GM18499 (cell line): ENCODE measurements at regions not wholly inside any gene's neighbourhood (a gene's known extent, or its start where the extent isn't known, plus 50 kb on each side); places are given as distances from the start of the nearest gene placed in this dataset.

ENCODE experiments used
- ATAC-seq: cut with Tn5 transposase; IDR thresholded peaks from one replicate; pipeline ENCODE4 v1.9.1; 2021; ENCODE audit warnings: moderate number of reproducible peaks; ENCODE audit not compliant: insufficient read depth, unreplicated experiment

DNA sequence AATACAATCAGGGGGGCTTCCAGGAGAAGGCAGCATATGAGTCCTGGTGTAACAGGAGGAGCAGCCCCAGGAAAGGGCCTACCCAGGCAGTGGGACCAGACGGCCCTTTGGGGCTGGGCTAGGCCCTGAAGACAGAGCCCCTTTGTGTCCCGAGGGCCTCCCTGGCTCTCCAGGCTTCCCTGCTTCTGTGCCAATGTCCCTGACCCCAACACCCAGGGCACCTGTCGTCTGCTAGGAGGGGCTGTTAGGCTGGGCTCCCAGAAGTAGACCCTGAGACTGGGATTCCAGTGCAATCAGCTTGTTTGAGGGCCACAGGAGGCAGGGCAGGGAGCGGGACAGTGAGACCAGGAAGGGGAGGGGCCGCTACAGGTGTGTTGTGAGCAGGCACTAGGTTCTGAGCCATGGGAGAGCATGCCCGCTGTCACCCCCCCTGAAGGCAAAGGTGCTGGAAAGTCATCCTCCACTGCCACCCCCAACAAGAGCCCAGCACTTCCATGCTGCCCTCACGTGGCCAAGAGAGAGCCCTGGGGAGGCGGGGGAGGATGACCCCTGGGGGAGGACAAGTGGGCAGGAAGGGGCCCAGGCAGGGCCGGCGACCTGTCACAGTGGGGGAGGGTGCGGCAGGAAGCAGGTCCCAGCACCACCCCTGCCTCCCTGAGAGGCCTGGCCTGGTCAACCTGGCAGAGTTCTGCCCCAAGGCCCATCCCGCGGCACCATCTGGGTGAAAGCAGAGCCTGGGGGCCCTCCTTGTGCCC lies 64.8 kb downstream of the ADRA2C start:
- no peak for ATAC-seq

DNA sequence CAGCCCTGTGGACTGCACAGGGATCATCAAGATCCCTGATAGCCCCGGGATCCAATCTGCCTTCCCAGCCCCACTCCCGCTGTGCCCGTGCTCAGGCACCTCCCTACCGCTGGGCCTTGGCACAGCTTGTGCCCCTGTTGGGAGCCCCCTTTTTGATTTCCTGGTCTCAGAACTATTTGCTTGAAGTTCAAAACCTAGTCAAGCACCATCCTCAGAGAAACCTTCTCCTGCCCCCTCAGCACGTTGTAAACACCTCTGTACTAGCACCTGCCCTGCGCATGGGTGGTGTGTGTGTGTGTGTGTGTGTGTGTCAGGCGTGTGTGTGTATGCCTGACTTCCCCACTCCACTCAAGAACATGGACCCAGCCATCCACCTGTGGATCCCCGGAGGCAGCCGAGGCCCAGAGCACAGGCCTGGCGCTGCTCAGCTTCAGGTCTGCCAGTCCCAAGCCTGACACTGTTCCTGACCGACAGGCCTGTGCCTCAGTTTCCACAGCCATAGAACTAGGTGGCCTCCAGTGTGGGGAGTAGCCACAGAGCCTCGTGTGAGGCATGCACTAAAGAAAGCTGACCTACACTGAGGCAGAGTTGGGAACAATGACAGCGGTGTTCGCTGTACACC lies 65.5 kb downstream of the ADRA2C start:
- no peak for ATAC-seq

DNA sequence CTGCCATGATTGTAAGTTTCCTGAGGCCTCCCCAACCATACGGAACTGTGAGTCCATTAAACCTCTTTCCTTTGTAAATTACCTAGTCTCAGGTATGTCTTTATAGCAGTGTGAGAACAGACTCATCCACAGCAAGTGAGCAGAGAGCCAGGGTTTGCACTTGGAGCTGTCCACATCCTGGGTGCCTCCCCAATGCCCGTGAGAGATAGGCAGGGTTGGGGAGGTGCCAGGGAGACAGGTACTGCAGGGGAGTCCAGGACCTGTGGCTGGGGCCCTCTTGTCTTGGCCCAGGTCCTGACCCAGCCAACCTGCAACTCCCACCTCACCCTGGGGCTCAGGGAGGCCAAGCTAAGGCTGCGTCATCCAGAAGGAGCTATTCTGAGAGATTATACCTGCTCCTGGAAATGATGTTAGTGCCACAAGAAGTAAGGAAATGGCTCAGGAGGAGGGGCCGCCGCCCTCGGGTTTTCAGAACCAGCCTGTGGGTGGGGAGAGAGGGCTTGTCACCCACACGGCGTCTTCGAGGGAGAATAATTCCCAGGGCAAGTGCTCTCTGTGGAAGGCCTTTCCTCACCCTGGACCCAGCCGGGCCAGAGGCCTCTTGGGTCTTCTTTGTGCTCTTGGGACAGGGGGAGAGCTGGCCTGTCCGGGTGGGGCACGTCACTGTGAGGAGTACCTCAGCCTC lies 66.5 kb downstream of the ADRA2C start:
- ATAC-seq = no peak

DNA sequence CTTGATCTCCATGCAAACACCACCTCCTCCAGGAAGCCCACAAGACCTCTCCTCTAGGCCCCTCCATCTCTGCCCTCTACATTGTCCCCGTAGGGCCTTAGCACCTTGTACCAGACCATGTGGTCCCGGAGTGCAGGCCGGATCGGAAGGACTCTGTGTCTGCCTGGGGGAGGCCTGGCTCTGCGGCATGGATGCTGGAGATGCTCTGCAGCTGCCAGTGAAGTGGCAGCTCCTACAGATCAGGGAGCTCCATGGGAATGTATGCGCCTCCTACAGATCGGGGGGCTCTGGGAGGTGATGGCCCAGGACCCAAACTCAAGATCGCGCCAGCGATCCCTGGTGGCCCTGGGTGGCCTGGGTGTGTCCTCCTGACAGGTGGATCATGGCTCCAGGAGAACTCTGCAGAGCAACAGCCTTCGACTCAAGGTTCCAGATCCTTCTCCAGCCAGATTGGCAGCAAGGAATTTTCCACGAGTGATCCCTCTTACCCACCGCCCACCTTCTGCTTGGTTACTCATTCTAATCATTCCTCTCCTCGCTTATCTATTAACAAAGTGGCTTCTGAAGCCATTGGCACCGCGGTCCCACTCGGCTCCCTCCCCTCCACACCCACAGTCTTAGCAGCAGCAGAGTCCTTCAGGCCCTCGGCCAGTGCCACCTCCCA lies 67.3 kb downstream of the ADRA2C start:
- no peak for ATAC-seq

- no peak for ATAC-seq
Observed at GRCh38 chr4:3834186-3834662, 68.0 kb downstream of the ADRA2C start.

- ATAC-seq = no peak
Observed at GRCh38 chr4:3834663-3835521, 68.7 kb downstream of the ADRA2C start.

GRCh38 chr4:3835527-3836405 lies 69.6 kb downstream of the ADRA2C start:
- no peak for ATAC-seq

DNA sequence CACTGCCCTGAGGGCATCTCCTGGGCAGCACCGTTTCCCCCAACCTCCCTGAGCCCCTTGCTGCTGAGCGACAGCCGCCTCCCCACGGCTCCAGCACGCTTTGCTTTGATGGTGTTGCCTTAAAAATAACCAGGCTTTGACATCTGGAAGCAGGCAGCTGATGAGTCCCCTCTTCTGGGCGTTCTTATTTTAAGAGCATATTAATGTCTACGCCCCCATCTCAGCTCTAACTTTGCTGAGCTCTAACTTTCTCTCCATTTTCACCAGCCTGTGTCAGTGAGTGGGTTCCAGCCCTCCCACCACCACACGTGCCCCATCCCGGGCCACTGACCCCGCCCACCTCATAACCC lies 70.2 kb downstream of the ADRA2C start:
- ATAC-seq = no peak

DNA sequence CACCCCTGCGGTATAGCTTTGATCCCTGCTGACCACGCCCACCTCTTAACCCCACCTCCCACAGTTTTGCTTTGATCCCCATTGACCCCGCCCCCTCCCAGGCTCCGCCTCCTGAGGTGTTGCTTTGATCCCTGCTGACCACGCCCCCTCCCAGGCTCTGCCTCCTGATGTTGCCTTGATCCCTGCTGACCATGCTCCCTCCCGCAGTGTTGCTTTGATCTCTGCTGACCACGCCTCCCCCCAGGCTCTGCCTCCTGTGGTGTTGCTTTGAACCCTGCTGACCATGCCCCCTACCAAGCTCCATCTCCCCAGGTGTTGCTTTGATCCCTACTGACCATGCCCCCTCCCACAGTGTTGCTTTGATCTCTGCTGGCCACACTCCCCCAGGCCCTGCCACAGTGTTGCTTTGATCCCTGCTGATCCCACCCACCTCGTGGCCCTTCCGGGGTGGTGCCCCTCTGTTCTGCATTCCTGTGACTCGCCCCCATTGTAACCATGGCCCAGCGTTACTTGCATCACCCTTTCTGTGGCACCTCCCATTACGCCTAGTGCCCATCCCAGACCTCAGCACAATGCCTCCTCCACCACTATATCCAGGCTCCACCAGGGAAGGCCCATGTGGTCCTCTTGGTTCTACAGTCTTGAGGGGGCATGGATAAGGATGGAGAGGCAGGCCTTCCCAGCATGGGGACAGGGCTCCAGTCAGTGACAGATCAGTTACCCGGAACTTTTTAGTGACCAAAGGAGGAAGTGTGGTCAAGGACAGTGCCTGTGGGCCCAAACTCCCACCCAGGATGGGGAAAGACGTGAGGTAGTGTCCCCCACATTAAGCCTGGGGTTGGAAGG lies 70.8 kb downstream of the ADRA2C start:
- no peak for ATAC-seq

GRCh38 chr4:3838437-3839380 lies 72.5 kb downstream of the ADRA2C start:
- no peak for ATAC-seq

GRCh38 chr4:3845094-3845743 lies 79.0 kb downstream of the ADRA2C start:
- ATAC-seq = no peak

GRCh38 chr4:3845744-3846429 lies 79.7 kb downstream of the ADRA2C start:
- no peak for ATAC-seq

- no peak for ATAC-seq
Observed at GRCh38 chr4:3847211-3847940, 81.2 kb downstream of the ADRA2C start.

DNA sequence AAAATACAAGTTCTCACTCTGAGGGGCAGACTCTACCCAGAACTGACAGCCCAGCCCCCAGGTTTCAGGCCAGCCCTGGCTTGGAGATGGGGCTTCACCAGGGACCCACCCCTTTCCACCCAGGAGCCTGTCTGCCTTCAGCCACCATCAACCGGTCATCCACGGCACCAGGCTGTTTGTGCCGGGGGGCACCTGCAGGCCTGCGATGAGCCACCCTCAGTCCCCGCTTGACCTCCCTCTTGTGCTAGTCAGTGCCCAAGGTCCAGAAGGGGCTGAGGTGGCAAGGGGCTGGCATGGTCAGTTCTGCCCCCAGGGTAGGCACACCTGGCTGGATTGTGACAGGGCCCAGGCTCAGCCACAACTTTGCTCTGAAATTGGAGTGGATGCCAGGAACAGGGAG lies 82.1 kb downstream of the ADRA2C start:
- ATAC-seq = no peak

DNA sequence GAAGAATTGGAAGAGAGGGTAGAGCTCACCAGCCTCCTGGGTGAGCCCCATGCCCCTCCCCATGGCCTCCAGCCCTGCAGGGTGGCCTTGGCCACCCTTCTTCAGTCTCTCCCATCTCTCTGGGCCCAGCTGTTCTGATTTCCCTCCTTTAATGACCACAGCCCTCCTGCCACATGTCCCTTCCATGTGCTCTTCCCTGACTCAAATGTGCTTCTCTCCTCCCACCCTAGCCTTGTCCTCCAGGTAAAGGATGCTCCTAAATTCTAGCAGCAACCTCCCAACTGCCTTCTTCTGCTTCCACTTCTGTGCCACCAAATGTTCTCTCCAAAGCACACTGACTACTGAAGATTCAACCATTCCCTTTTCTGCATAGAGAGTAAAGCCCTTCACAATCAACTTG lies 83.0 kb downstream of the ADRA2C start:
- ATAC-seq = no peak
